Effector memory CD4-positive, alpha-beta T cell (primary cell): ENCODE measurements at regions not wholly inside any gene's neighbourhood (a gene's known extent, or its start where the extent isn't known, plus 50 kb on each side); places are given as distances from the start of the nearest gene placed in this dataset.
"Not testable (repeated sequence)": the region's sequence is repeated elsewhere in the genome, so short reads cannot be mapped to it uniquely, and the experiment has no call there.

Experiments
- DNase-seq, 3 donors: peaks; one replicate each; pipeline ENCODE4 v3.0.0-alpha.2; 2020
- H3K27ac ChIP-seq: 2 replicates; pipeline ENCODE4 v1.7.0; 2013; ENCODE audit warnings: mild to moderate bottlenecking, low read length, moderate library complexity; ENCODE audit not compliant: insufficient read depth, poor library complexity, severe bottlenecking
- H3K27me3 ChIP-seq: replicated peaks from 2 replicates; pipeline ENCODE4 v1.7.0; 2013; ENCODE audit warnings: mild to moderate bottlenecking, low read length; ENCODE audit not compliant: insufficient read depth, control insufficient read depth, poor library complexity, severe bottlenecking
- H3K36me3 ChIP-seq: 2 replicates; pipeline ENCODE4 v1.7.0; 2013; ENCODE audit warnings: mild to moderate bottlenecking, low read length, moderate library complexity; ENCODE audit not compliant: control insufficient read depth, insufficient read depth
- H3K4me1 ChIP-seq: 2 replicates; pipeline ENCODE4 v1.7.0; 2013; ENCODE audit warnings: low read length, mild to moderate bottlenecking; ENCODE audit not compliant: control insufficient read depth, insufficient read depth, poor library complexity, severe bottlenecking
- H3K4me3 ChIP-seq: 2 replicates; pipeline ENCODE4 v1.7.0; 2013; ENCODE audit warnings: low read length, low read depth, mild to moderate bottlenecking; ENCODE audit not compliant: insufficient read depth, poor library complexity, severe bottlenecking
- H3K9me3 ChIP-seq: 2 replicates; pipeline ENCODE4 v1.7.0; 2013; ENCODE audit warnings: mild to moderate bottlenecking, low read length, moderate library complexity; ENCODE audit not compliant: control insufficient read depth

DNA sequence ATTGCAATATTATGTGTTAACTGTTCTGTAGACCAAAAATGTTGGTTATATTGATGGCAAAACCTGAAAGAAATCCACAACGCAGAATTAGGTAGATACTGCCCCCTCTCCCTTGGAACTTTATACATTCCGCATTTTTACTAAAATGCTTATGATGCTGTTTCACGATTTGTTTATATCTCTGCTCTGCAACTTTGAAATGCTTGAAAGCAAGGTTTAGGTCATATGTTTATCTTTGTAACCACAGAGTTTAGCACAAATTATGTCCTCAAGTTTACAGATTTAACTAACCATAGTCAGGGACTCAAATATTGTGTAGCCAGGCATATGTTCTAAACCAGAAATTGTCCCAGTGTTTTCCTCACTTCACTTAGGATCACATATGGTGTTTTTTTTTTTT is 66.1 kb upstream of the H2AZ1 start:
- no peak overlapping the region for H3K4me3 ChIP-seq
- no peaks in the 10 kb centered on the region for H3K9me3 ChIP-seq
- no peaks in the 10 kb centered on the region for H3K4me1 ChIP-seq
- H3K27ac ChIP-seq, result no peak overlapping the region
- no peak for DNase-seq
- H3K36me3 ChIP-seq, result no peaks in the 10 kb centered on the region
- peaks cover 2% of the 10 kb centered on the region for H3K27me3 ChIP-seq

DNA sequence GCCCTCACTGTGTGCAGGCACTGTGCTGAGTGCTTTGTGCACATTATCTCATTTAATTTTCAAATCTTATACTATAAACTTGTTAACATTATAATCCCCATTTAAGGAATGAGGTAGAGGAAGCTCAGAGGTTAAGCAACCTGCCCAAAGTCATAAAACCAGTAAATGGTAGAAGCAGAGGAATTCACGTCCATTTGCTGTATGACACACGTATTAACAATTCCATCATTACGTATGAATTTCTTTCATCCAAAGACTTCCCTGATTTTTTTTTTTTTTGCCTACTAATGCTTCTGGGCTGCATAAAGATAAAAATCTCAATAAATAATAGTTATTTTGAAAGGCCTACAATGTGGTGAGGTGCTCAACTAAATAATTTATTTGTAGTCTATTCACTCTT is 64.5 kb upstream of the H2AZ1 start:
- Histone ChIP-seq H3K36me3 (no peaks in the 10 kb centered on the region), H3K4me1 (no peaks in the 10 kb centered on the region), H3K4me3 (no peak overlapping the region), H3K27ac (no peak overlapping the region), H3K9me3 (no peaks in the 10 kb centered on the region), H3K27me3 (peaks cover 2% of the 10 kb centered on the region)
- DNase-seq, result no peak

DNA sequence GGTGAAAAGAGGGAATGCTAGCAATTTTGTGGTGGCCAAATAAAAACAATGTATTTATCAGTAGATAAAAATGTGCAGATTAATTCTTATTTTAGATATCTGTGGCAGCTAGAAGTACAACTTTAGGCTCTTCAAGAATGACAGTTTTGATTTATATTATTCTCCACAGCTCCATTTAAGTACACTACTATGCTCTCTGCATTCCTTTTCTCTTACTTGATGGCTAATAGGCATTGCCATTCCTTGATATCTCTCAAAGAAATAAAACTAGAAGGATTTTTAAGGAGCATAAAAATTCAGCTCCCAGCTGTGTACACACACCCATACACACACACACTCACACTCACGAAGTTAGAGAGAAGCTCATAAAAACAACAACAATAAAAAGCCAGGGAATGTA is 59.4 kb upstream of the H2AZ1 start:
- Histone ChIP-seq H3K4me3 (no peak overlapping the region), H3K4me1 (no peaks in the 10 kb centered on the region), H3K9me3 (no peaks in the 10 kb centered on the region), H3K36me3 (no peaks in the 10 kb centered on the region), H3K27ac (no peak overlapping the region), H3K27me3 (no peaks in the 10 kb centered on the region)
- DNase-seq, result no peak

DNA sequence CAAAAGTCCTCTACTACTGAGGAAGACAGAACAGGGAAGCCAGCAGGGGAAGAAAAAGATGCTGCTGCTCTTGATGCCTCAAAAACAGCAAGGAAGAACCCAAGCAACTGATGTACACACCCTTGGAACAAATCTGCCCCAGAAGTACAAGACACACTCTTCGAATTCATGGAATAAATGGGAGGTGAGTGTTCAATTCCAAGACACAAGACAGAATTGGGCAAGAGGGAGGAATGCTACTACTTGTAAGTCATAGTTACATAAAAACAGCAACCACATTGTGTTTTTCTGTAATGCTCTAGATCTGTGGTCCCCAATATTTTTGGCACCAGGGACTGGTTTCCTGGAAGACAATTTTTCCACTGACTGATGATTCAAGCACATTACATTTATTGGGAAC is 58.0 kb upstream of the H2AZ1 start:
- Histone ChIP-seq H3K36me3 (no peaks in the 10 kb centered on the region), H3K4me1 (no peaks in the 10 kb centered on the region), H3K27me3 (no peaks in the 10 kb centered on the region), H3K4me3 (no peak overlapping the region), H3K27ac (no peak overlapping the region), H3K9me3 (no peaks in the 10 kb centered on the region)
- no peak for DNase-seq

DNA sequence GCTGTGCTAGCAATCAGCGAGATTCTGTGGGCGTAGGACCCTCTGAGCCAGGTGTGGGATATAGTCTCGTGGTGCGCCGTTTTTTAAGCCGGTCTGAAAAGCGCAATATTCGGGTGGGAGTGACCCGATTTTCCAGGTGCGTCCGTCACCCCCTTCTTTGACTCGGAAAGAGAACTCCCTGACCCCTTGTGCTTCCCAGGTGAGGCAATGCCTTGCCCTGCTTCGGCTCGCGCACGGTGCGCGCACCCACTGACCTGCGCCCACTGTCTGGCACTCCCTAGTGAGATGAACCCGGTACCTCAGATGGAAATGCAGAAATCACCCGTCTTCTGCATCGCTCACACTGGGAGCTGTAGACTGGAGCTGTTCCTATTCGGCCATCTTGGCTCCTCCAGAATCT is 56.1 kb upstream of the H2AZ1 start:
- H3K36me3 ChIP-seq, H3K4me1 ChIP-seq, H3K27me3 ChIP-seq, H3K9me3 ChIP-seq, H3K27ac ChIP-seq, H3K4me3 ChIP-seq, DNase-seq: not testable (repeated sequence)
